ENCODE measurements at regions not wholly inside any gene's neighbourhood (a gene's known extent, or its start where the extent isn't known, plus 50 kb on each side); places are given as distances from the start of the nearest gene placed in this dataset.
"Not testable (repeated sequence)": the region's sequence is repeated elsewhere in the genome, so short reads cannot be mapped to it uniquely, and the experiment has no call there.

DNA sequence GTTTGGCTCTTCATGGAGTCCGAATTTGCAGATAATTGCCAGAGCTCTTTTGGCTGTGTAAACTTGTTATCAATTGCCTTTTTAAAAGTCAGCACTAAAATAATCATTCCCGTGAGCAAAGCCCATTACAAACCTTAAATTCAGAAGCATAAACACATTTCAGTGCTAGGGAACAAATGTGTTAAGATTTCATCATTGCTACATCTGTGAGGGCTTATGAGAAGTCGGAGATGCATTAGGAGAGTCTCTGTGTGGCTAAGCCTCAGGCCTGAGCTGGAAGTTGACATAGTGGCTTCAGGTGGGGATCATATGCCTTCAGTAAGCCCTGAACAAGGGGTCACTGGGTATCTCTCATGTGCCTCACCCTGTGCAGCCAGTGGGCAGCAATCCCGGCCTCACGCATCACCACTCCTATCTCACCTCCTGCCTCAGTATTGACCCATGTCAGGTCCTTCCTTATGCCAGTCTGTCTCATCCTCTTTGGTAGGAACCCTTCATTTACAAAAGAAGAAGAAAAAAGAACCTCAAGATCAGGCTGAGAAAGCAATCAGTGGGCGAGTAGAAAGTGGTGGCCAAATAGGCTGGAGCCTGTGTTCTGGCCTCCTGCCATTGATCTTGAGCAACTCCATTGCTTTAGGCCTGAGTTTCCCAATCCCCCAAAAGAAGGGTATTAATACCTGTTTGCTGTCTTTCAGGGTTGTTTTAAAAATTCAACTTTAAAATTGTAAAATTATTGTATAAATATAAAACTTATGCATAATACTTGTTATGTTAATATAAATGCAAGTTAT lies 233.5 kb downstream of the IL20RB start:
- DNase-seq (ENCODE audit: insufficient read length, low spot score) (no peak), FAIRE-seq (no peak)
- no peak for TF ChIP-seq TAF1 (IDR thresholded peaks at IDR 0.05; ENCODE audit: low read depth, low read length)
- no peak for TF ChIP-seq PAX5 (IDR thresholded peaks at IDR 0.05; ENCODE audit: insufficient read depth, low read length, severe bottlenecking)
- TF ChIP-seq POLR2AphosphoS5 (IDR thresholded peaks at IDR 0.05; ENCODE audit: low read depth, low read length) = no peak
- TF ChIP-seq POLR2A (IDR thresholded peaks at IDR 0.05; ENCODE audit: low read depth, low read length) = no peak
- TF ChIP-seq POU2F2 (IDR thresholded peaks at IDR 0.05; ENCODE audit: low read depth, low read length) = no peak
- no peak for TF ChIP-seq SPI1 (IDR thresholded peaks at IDR 0.05; ENCODE audit: low read depth, low read length)

GRCh38 chr3:137191951-137192350 lies 234.2 kb downstream of the IL20RB start:
- no peak for FAIRE-seq
- TF ChIP-seq PAX5 (IDR thresholded peaks at IDR 0.05; ENCODE audit: insufficient read depth, low read length, severe bottlenecking) (no peak), POU2F2 (IDR thresholded peaks at IDR 0.05; ENCODE audit: low read depth, low read length) (no peak), TAF1 (IDR thresholded peaks at IDR 0.05; ENCODE audit: low read depth, low read length) (no peak)
- DNase-seq (ENCODE audit: insufficient read length, low spot score) = no peak

DNA sequence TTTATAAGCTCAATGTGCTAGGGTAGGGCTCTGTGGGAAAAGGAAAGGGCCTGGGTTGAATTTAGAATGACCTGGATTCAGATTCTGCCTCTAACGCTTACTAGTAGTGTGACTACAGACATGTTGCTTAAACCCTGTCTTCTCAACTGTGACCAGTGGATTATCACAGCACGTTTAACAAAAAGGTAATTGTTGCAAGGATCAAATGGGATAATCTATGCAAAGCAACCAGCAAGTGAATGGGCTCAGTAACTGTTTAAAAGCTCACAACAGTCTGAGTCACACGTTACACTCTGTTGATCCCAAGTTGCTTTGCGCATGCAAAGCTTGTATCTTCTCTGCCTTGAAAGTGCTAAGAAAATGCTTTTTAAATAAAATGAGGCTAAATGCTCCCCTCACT lies 236.5 kb downstream of the IL20RB start:
- TF ChIP-seq POU2F2 (IDR thresholded peaks at IDR 0.05; ENCODE audit: low read depth, low read length) (no peak), POLR2AphosphoS5 (IDR thresholded peaks at IDR 0.05; ENCODE audit: low read depth, low read length) (no peak), PAX5 (IDR thresholded peaks at IDR 0.05; ENCODE audit: insufficient read depth, low read length, severe bottlenecking) (no peak), SPI1 (IDR thresholded peaks at IDR 0.05; ENCODE audit: low read depth, low read length) (no peak), POLR2A (IDR thresholded peaks at IDR 0.05; ENCODE audit: low read depth, low read length) (no peak), TAF1 (IDR thresholded peaks at IDR 0.05; ENCODE audit: low read depth, low read length) (no peak)
- FAIRE-seq = no peak

GRCh38 chr3:137198374-137198773 lies 240.6 kb downstream of the IL20RB start:
- not testable (repeated sequence) for DNase-seq (ENCODE audit: insufficient read length, low spot score); FAIRE-seq

More for the DNA sequence above, 236.5 kb downstream of the IL20RB start:
- no peak for DNase-seq (ENCODE audit: insufficient read length, low spot score)

GRCh38 chr3:137199678-137200077 lies 241.9 kb downstream of the IL20RB start:
- TF ChIP-seq TAF1 (IDR thresholded peaks at IDR 0.05; ENCODE audit: low read depth, low read length) (no peak), POU2F2 (IDR thresholded peaks at IDR 0.05; ENCODE audit: low read depth, low read length) (no peak), POLR2AphosphoS5 (IDR thresholded peaks at IDR 0.05; ENCODE audit: low read depth, low read length) (no peak), SPI1 (IDR thresholded peaks at IDR 0.05; ENCODE audit: low read depth, low read length) (no peak), POLR2A (IDR thresholded peaks at IDR 0.05; ENCODE audit: low read depth, low read length) (no peak), PAX5 (IDR thresholded peaks at IDR 0.05; ENCODE audit: insufficient read depth, low read length, severe bottlenecking) (no peak)
- DNase-seq (ENCODE audit: insufficient read length, low spot score) (no peak), FAIRE-seq (no peak)

DNA sequence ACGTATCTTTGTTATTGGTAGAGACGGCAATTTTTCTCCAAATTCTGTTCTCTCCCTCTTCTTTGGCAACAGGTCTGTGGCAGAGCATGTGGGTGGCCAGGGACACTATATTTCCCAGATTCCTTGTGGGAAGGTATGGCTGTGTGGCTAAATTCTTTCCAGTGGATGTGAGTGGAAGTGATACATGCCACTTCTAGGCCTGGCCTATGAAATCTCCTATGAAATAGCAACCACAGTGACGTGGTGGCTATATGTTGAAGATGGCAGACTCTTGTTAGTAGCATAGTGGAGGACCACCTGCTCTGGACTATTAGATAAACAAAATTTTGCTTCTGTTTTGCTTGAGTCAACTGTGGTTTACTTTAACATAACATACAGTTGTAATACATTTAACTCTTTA lies 243.3 kb downstream of the IL20RB start:
- DNase-seq (ENCODE audit: insufficient read length, low spot score) (no peak), FAIRE-seq (no peak)
- no peak for TF ChIP-seq TAF1 (IDR thresholded peaks at IDR 0.05; ENCODE audit: low read depth, low read length)

DNA sequence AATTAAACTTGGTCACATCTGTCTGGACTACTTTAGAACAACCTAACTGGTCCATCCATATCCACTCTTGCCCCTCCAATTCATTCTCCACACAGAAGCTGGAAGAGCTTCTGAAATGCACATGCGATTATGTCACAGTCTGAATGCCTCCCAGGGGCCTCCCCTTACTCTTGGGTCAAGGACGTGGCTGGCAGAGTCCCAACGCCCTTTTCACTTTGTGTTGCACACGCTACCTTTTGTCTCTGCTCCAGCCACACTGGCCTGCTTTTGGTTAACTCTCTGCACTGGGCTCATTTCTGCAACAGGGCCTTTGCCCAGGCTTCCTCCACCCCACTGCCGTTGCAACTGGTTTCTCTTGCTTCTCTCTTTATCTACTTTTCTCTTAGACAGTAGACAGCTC lies 245.2 kb downstream of the IL20RB start:
- FAIRE-seq = no peak

DNA sequence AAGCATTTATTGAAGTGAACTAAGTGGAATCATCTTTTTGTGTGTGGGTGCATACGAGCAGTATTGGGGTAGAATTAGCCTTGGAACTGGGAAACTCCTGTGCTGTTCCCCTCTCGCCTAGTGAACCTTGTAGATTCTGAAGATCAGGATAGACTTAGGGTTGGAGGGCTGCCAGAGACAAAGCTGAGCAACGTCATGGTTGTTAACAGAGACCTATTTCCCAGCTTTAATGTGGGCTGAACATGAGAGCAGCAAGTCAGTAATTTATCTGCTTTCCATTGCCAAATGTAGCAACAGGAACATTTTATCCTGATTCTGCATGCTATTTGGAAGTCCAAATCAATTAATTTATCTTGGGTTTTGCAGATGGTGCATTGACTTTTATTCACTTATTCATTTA lies 246.6 kb downstream of the IL20RB start:
- FAIRE-seq (no peak), DNase-seq (ENCODE audit: insufficient read length, low spot score) (no peak)

More for the DNA sequence above, 245.2 kb downstream of the IL20RB start:
- DNase-seq (ENCODE audit: insufficient read length, low spot score) = no peak
- TF ChIP-seq POLR2AphosphoS5 (IDR thresholded peaks at IDR 0.05; ENCODE audit: low read depth, low read length) (no peak), PAX5 (IDR thresholded peaks at IDR 0.05; ENCODE audit: insufficient read depth, low read length, severe bottlenecking) (no peak), POU2F2 (IDR thresholded peaks at IDR 0.05; ENCODE audit: low read depth, low read length) (no peak), POLR2A (IDR thresholded peaks at IDR 0.05; ENCODE audit: low read depth, low read length) (no peak), SPI1 (IDR thresholded peaks at IDR 0.05; ENCODE audit: low read depth, low read length) (no peak), TAF1 (IDR thresholded peaks at IDR 0.05; ENCODE audit: low read depth, low read length) (no peak)

DNA sequence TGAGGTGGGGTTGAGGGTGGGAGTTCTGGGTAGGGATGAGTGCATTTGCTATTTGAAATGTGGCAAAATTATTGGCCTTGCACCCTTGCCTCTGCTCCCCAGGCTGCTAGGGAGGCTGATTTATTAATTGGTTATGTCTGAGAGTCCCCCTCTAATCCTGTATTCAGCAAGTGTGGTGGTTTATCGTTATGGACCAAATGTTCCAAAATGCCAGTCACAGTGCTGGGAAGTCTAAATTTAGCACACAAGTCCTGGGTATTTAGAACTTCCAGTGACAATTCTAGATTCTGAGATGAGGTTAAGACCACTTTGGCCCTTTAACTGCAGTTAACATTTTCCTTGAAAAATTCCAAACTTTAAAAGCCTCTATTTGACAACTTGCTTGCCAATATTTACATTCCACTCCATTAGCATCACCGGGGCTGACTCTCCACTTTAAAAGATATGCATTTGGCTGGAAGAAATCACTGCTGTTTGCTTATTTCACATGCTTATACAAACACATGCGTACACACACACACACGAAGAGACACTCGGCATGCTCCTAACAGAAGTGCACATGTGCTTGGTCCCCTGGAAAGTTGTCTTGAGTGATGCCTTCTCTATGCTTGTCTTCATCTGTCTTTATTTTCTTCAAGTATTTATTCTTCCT lies 247.7 kb downstream of the IL20RB start:
- no peak for TF ChIP-seq PAX5 (IDR thresholded peaks at IDR 0.05; ENCODE audit: insufficient read depth, low read length, severe bottlenecking)
- TF ChIP-seq TAF1 (IDR thresholded peaks at IDR 0.05; ENCODE audit: low read depth, low read length) = no peak
- TF ChIP-seq POU2F2 (IDR thresholded peaks at IDR 0.05; ENCODE audit: low read depth, low read length) = no peak
- no peak for TF ChIP-seq POLR2A (IDR thresholded peaks at IDR 0.05; ENCODE audit: low read depth, low read length)
- no peak for TF ChIP-seq POLR2AphosphoS5 (IDR thresholded peaks at IDR 0.05; ENCODE audit: low read depth, low read length)
- DNase-seq (ENCODE audit: insufficient read length, low spot score) = no peak
- FAIRE-seq = no peak

More for the DNA sequence above, 246.6 kb downstream of the IL20RB start:
- TF ChIP-seq SPI1 (IDR thresholded peaks at IDR 0.05; ENCODE audit: low read depth, low read length) (no peak), POU2F2 (IDR thresholded peaks at IDR 0.05; ENCODE audit: low read depth, low read length) (no peak), POLR2AphosphoS5 (IDR thresholded peaks at IDR 0.05; ENCODE audit: low read depth, low read length) (no peak), PAX5 (IDR thresholded peaks at IDR 0.05; ENCODE audit: insufficient read depth, low read length, severe bottlenecking) (no peak), POLR2A (IDR thresholded peaks at IDR 0.05; ENCODE audit: low read depth, low read length) (no peak), TAF1 (IDR thresholded peaks at IDR 0.05; ENCODE audit: low read depth, low read length) (no peak)

DNA sequence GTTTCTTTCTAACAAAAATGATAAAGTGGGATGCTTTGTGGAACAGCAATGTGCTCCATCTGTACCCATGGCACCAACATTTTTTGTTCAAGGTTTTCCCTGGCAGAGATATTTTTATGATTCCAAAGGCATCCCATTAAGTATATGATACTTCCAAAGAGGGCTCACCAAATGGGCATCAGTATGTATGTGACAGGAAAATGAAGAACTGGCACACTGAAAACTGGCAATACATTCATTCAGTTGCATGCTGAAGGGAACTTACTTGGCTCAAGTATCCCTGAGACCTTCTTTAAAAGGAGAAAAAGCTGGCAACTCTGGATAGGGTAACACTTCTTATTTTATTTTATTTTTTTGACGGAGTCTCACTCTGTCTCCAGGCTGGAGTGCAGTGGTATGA lies 249.8 kb downstream of the IL20RB start:
- TF ChIP-seq POLR2AphosphoS5 (IDR thresholded peaks at IDR 0.05; ENCODE audit: low read depth, low read length) = no peak
- FAIRE-seq (no peak), DNase-seq (ENCODE audit: insufficient read length, low spot score) (no peak)
